BJ (cell line): ENCODE measurements at regions not wholly inside any gene's neighbourhood (a gene's known extent, or its start where the extent isn't known, plus 50 kb on each side); places are given as distances from the start of the nearest gene placed in this dataset.

ENCODE experiments used
- CTCF ChIA-PET: fragments of 350-600 bp; formaldehyde crosslinking; extraction: SDS; loops from one replicate; lab custom pipeline; 2021; ENCODE audit warnings: antibody characterized with exemption, inconsistent platforms; lab: Yijun Ruan, JAX
- POLR2A ChIA-PET: fragments of 300-600 bp; sonication (Branson Sonifier 250); formaldehyde crosslinking; extraction: SDS; loops from one replicate; lab custom pipeline; 2021; ENCODE audit warnings: antibody characterized with exemption; lab: Charles Lee
- DNase-seq: peaks from one replicate; pipeline ENCODE4 v3.0.0-alpha.2; 2011; ENCODE audit warnings: low read depth
- H3K27me3 ChIP-seq: 2 replicates; pipeline ENCODE4 v1.6.0; 2011; ENCODE audit warnings: low read length; ENCODE audit not compliant: control insufficient read depth, insufficient read depth
- H3K36me3 ChIP-seq: 2 replicates; pipeline ENCODE4 v1.5.1; 2011; ENCODE audit warnings: low read length; ENCODE audit not compliant: control insufficient read depth, insufficient read depth
- H3K4me3 ChIP-seq: 2 replicates; pipeline ENCODE4 v1.5.1; 2011; ENCODE audit warnings: low read depth, mild to moderate bottlenecking, control low read depth, low read length
- TF ChIP-seq, protein P1 (sequence below): IDR thresholded peaks from 2 replicates; pipeline ENCODE4 v1.5.1; 2011; ENCODE audit warnings: low read depth, mild to moderate bottlenecking, control low read depth, inconsistent platforms, low read length, moderate library complexity; ENCODE audit not compliant: insufficient read depth

- TF ChIP-seq, protein P1, sequence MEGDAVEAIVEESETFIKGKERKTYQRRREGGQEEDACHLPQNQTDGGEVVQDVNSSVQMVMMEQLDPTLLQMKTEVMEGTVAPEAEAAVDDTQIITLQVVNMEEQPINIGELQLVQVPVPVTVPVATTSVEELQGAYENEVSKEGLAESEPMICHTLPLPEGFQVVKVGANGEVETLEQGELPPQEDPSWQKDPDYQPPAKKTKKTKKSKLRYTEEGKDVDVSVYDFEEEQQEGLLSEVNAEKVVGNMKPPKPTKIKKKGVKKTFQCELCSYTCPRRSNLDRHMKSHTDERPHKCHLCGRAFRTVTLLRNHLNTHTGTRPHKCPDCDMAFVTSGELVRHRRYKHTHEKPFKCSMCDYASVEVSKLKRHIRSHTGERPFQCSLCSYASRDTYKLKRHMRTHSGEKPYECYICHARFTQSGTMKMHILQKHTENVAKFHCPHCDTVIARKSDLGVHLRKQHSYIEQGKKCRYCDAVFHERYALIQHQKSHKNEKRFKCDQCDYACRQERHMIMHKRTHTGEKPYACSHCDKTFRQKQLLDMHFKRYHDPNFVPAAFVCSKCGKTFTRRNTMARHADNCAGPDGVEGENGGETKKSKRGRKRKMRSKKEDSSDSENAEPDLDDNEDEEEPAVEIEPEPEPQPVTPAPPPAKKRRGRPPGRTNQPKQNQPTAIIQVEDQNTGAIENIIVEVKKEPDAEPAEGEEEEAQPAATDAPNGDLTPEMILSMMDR: no peak
- DNase-seq: no peak
- no peak overlapping the region for H3K4me3 ChIP-seq
- ChIA-PET CTCF (no interaction called here), POLR2A (no interaction called here)
- H3K27me3 ChIP-seq: no peaks in the 10 kb centered on the region
- no peaks in the 10 kb centered on the region for H3K36me3 ChIP-seq
These were observed 645.3 kb downstream of the STK39 start for GRCh38 chr2:167602122-167602521.

DNA sequence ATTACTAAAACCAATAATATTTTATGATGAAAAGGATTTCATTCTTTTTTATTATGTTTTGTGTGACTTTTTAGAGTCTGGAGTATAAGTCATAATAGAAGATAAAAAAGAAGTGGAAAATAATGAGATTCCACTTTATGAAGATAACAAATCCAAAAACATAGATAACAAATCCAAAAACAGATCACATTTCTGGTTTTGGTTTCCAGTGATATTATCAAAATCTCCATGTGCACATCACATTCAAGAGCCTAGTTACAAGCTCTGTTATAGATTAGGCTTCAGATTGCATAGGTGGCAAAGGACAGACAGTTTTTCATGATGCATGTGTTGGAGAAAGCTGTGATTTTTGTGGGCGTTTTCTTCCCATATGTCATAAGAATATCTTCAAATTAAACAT, 648.2 kb downstream of the STK39 start:
- Histone ChIP-seq H3K27me3 (no peaks in the 10 kb centered on the region), H3K36me3 (no peaks in the 10 kb centered on the region), H3K4me3 (no peak overlapping the region)
- ChIA-PET CTCF (no interaction called here), POLR2A (no interaction called here)
- TF ChIP-seq, protein P1: no peak
- DNase-seq: no peak

DNA sequence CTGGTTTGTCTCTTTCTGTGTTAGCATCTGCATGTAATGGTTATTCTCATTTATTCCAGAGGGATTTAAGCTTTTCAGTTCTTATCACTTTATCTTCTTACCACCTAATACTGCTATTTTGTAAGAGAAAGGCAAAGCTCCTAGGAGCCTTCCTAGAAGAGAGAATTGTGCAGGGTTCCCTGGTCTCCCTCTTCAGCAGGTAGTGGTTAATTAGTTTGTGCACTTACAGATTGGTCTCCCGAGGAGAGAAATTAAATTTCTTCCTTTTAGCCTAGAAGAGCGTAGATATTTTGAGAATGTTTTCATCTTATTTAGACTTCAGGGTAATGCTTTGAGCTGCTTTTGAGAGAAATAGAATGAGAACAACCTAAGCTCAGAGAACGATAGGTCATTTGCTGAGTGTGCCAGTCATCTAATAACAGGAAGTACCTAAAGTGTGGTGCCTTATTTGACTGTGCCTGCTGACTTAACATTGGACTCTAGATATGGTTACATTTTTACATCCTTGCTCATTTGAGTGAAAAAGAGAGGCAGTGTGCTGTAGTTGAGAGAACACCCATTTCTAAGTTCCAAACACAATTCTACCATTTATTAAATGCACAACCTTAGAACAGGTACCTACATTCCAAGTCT, 651.4 kb downstream of the STK39 start:
- H3K36me3 ChIP-seq: no peaks in the 10 kb centered on the region
- CTCF ChIA-PET: no interaction called here
- no peaks in the 10 kb centered on the region for H3K27me3 ChIP-seq
- TF ChIP-seq, protein P1: no peak
- POLR2A ChIA-PET: no interaction called here
- DNase-seq: no peak
- no peak overlapping the region for H3K4me3 ChIP-seq

- no peaks in the 10 kb centered on the region for H3K27me3 ChIP-seq
- H3K36me3 ChIP-seq: no peaks in the 10 kb centered on the region
- ChIA-PET CTCF (no interaction called here), POLR2A (no interaction called here)
- no peak overlapping the region for H3K4me3 ChIP-seq
- no peak for DNase-seq
- TF ChIP-seq, protein P1: no peak
These were observed 652.4 kb downstream of the STK39 start for GRCh38 chr2:167595021-167595420.

GRCh38 chr2:167592441-167592840, 655.0 kb downstream of the STK39 start:
- POLR2A ChIA-PET: no interaction called here
- DNase-seq: no peak
- no peaks in the 10 kb centered on the region for H3K27me3 ChIP-seq
- TF ChIP-seq, protein P1: no peak
- H3K36me3 ChIP-seq: no peaks in the 10 kb centered on the region
- no peak overlapping the region for H3K4me3 ChIP-seq
- CTCF ChIA-PET: no interaction called here
